Coronary artery (tissue), 2 donors: ENCODE measurements at regions not wholly inside any gene's neighbourhood (a gene's known extent, or its start where the extent isn't known, plus 50 kb on each side); places are given as distances from the start of the nearest gene placed in this dataset.

Experiments used
- DNase-seq: peaks from one replicate; pipeline ENCODE4 v3.0.0-alpha.2; 2017; ENCODE audit warnings: low spot score
- H3K27ac ChIP-seq, 2 donors: fragments of 200-600 bp; sonication (generic); one replicate each; pipeline ENCODE4 v1.5.1; 2016 to 2019
- H3K4me3 ChIP-seq: fragments of 200-600 bp; sonication (generic); 2 replicates; pipeline ENCODE4 v1.5.1; 2016; ENCODE audit warnings: mild to moderate bottlenecking, moderate library complexity
- CTCF ChIP-seq: fragments of 200-600 bp; sonication (generic); IDR thresholded peaks from one replicate; pipeline ENCODE4 v1.5.1; 2019; ENCODE audit warnings: antibody characterized with exemption

- no peak overlapping the region for H3K27ac ChIP-seq
- no peak for DNase-seq
- TF ChIP-seq CTCF = no peak
These were observed 350.1 kb downstream of the MYCN start for GRCh38 chr2:16290311-16291020.

GRCh38 chr2:16288371-16289112 lies 348.2 kb downstream of the MYCN start:
- no peak overlapping the region for H3K4me3 ChIP-seq
- no peak for TF ChIP-seq CTCF
- DNase-seq = no peak
- H3K27ac ChIP-seq = no peak overlapping the region

More at GRCh38 chr2:16290311-16291020, 350.1 kb downstream of the MYCN start:
- no peak overlapping the region for H3K4me3 ChIP-seq

- no peak for TF ChIP-seq CTCF
- no peak for DNase-seq
- no peak overlapping the region for H3K27ac ChIP-seq
- no peak overlapping the region for H3K4me3 ChIP-seq
These were observed 347.5 kb downstream of the MYCN start for GRCh38 chr2:16287831-16288230.

DNA sequence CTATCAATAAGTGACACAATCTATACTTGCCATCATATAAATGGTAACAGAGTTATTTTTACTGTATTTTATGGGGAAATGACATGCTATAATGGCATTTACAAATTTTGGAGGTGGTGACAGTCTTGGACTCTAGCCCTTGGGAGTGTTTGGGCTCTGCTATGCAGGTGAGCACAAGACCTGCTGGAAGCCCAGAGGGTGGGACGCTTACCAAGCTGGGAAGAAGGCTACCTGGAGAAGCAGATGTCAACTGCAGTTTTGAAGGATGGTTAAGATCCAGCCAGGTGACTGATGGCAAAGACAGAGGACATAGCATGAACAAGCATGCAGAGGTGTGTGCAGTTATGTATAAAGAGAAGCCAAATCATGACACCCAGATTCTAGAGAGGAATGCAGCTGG lies 346.9 kb downstream of the MYCN start:
- DNase-seq = no peak
- no peak overlapping the region for H3K4me3 ChIP-seq
- TF ChIP-seq CTCF = no peak
- H3K27ac ChIP-seq = no peak overlapping the region

- TF ChIP-seq CTCF = no peak
- DNase-seq = no peak
These were observed 345.6 kb downstream of the MYCN start for GRCh38 chr2:16285813-16286510.

DNA sequence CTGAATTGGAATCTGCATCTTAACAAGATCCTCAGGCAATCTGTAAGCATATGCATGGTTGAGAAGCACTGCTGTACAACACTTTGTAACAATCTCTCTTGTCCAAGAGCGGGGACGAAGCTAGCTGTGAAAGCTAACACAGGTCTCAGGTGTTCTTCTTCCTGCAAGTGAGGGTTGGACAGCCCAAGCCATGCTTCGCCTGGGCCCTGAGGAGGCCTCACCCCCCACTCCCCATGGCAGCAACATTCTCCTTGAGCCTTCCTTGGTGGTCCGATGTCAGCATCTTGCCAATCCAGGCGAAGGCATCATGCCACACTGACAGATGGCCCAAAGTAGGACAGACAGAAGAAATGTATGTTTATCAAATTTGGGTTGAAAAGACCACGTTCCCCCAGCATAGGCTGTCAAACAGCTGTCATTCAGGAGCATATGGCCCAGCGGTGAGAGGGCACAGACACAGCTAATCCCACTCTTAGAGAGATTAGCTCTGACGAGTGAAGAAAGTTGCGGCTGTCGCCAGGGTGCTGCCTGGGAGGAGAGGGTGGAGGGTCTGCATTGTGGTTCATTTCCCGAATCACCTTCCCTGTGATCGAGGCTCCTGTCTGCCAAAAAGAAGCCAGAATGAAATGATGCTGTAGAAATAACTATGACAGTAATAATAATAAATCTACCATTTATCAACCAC lies 344.7 kb downstream of the MYCN start:
- H3K27ac ChIP-seq = no peak overlapping the region
- DNase-seq = no peak
- no peak overlapping the region for H3K4me3 ChIP-seq
- TF ChIP-seq CTCF = no peak

More at GRCh38 chr2:16285813-16286510, 345.6 kb downstream of the MYCN start:
- no peak overlapping the region for H3K27ac ChIP-seq
- H3K4me3 ChIP-seq = no peak overlapping the region
